NCI-H2029 treated with DMSO at 0.1 percent for 48 hours (cell line): ENCODE measurements at regions not wholly inside any gene's neighbourhood (a gene's known extent, or its start where the extent isn't known, plus 50 kb on each side); places are given as distances from the start of the nearest gene placed in this dataset.
"Not testable (repeated sequence)": the region's sequence is repeated elsewhere in the genome, so short reads cannot be mapped to it uniquely, and the experiment has no call there.

Experiments used
- DNase-seq: peaks from one replicate; lab custom pipeline; 2025; lab: John Stamatoyannopoulos, UW

- DNase-seq: no peak
Observed at GRCh38 chr6:168192901-168193815, 114.1 kb upstream of the FRMD1 start.

- DNase-seq: no peak
Observed at GRCh38 chr6:168192195-168192900, 113.3 kb upstream of the FRMD1 start.

GRCh38 chr6:168190646-168191443 lies 111.8 kb upstream of the FRMD1 start:
- DNase-seq: no peak

- DNase-seq: no peak
Observed at GRCh38 chr6:168190014-168190405, 111.0 kb upstream of the FRMD1 start.

GRCh38 chr6:168189200-168190013 lies 110.4 kb upstream of the FRMD1 start:
- DNase-seq: no peak

- no peak for DNase-seq
Observed at GRCh38 chr6:168188369-168189199, 109.6 kb upstream of the FRMD1 start.

- DNase-seq: no peak
Observed at GRCh38 chr6:168186438-168186837, 107.4 kb upstream of the FRMD1 start.

GRCh38 chr6:168186018-168186417 lies 107.0 kb upstream of the FRMD1 start:
- DNase-seq: not testable (repeated sequence)

GRCh38 chr6:168184701-168185100 lies 105.7 kb upstream of the FRMD1 start:
- no peak for DNase-seq

- DNase-seq: no peak
Observed at GRCh38 chr6:168183613-168183970, 104.6 kb upstream of the FRMD1 start.

GRCh38 chr6:168182908-168183612 lies 104.0 kb upstream of the FRMD1 start:
- no peak for DNase-seq

GRCh38 chr6:168182366-168182765 lies 103.4 kb upstream of the FRMD1 start:
- DNase-seq: no peak

GRCh38 chr6:168181876-168182275 lies 102.9 kb upstream of the FRMD1 start:
- no peak for DNase-seq

- no peak for DNase-seq
Observed at GRCh38 chr6:168181316-168181715, 102.3 kb upstream of the FRMD1 start.

- no peak for DNase-seq
Observed at GRCh38 chr6:168180548-168181011, 101.6 kb upstream of the FRMD1 start.

GRCh38 chr6:168179702-168180382 lies 100.8 kb upstream of the FRMD1 start:
- no peak for DNase-seq

- DNase-seq: no peak
Observed at GRCh38 chr6:168179133-168179532, 100.1 kb upstream of the FRMD1 start.

GRCh38 chr6:168177103-168177891 lies 98.3 kb upstream of the FRMD1 start:
- no peak for DNase-seq
